MCF 10A (cell line): ENCODE measurements at regions not wholly inside any gene's neighbourhood (a gene's known extent, or its start where the extent isn't known, plus 50 kb on each side); places are given as distances from the start of the nearest gene placed in this dataset. TPM values are rescaled to one million over a fixed set of nuclear protein-coding genes. Genes with fewer than 3 reads are reported as not detected.

Experiments
- BruUV-seq: library from RNA; stranded (reverse); fragments of 400-500 nt; replicated peaks from 2 replicates; lab custom pipeline; 2021; lab: Mats Ljungman, UMichigan
- CTCF ChIA-PET: fragments of 300-600 bp; sonication (Branson Sonifier 250); formaldehyde crosslinking; extraction: SDS; loops from one replicate; lab custom pipeline; 2021; ENCODE audit warnings: antibody characterized with exemption, inconsistent platforms; lab: Yijun Ruan, JAX
- POLR2A ChIA-PET: fragments of 300-600, 350-650 bp; sonication (Branson Sonifier 250); formaldehyde crosslinking; extraction: SDS; loops from one replicate; lab custom pipeline; 2020; ENCODE audit warnings: antibody characterized with exemption, inconsistent platforms; lab: Yijun Ruan, JAX
- DNase-seq: peaks from one replicate; pipeline ENCODE4 v3.0.0-alpha.2; 2018; ENCODE audit not compliant: unreplicated experiment
- H3K27ac Mint-ChIP-seq: one replicate; pipeline ENCODE4 v1.8.0; 2022; ENCODE audit warnings: mild to moderate bottlenecking, low read depth, mixed read lengths; ENCODE audit not compliant: unreplicated experiment
- H3K27me3 Mint-ChIP-seq: one replicate; pipeline ENCODE4 v1.8.0; 2022; ENCODE audit warnings: mixed read lengths; ENCODE audit not compliant: insufficient read depth, unreplicated experiment
- H3K36me3 Mint-ChIP-seq: one replicate; pipeline ENCODE4 v1.8.0; 2022; ENCODE audit warnings: mild to moderate bottlenecking, moderate library complexity, mixed read lengths; ENCODE audit not compliant: insufficient read depth, unreplicated experiment
- H3K4me1 Mint-ChIP-seq: one replicate; pipeline ENCODE4 v1.8.0; 2022; ENCODE audit warnings: mixed read lengths; ENCODE audit not compliant: insufficient read depth, unreplicated experiment
- H3K4me3 Mint-ChIP-seq: one replicate; pipeline ENCODE4 v1.8.0; 2022; ENCODE audit warnings: mild to moderate bottlenecking, moderate library complexity, mixed read lengths; ENCODE audit not compliant: unreplicated experiment
- H3K9me3 Mint-ChIP-seq: one replicate; pipeline ENCODE4 v1.8.0; 2022; ENCODE audit warnings: mixed read lengths; ENCODE audit not compliant: unreplicated experiment
- intact Hi-C: fragments of 100-400 bp; cut with micrococcal nuclease; formaldehyde crosslinking; loops from 2 replicates; pipeline ENCODE4 v1.14.1; 2022
- microRNA-seq: library from miRNA; unstranded; fragments of <30 nt; microRNA quantifications from one replicate; pipeline ENCODE4 v1.2.0, GENCODE V29; 2022
- TF ChIP-seq, protein P1 (sequence below): fragments of 200-600 bp; IDR thresholded peaks from one replicate; pipeline ENCODE4 v1.8.0; 2022; ENCODE audit warnings: antibody characterized with exemption, mild to moderate bottlenecking; ENCODE audit not compliant: unreplicated experiment

DNA sequence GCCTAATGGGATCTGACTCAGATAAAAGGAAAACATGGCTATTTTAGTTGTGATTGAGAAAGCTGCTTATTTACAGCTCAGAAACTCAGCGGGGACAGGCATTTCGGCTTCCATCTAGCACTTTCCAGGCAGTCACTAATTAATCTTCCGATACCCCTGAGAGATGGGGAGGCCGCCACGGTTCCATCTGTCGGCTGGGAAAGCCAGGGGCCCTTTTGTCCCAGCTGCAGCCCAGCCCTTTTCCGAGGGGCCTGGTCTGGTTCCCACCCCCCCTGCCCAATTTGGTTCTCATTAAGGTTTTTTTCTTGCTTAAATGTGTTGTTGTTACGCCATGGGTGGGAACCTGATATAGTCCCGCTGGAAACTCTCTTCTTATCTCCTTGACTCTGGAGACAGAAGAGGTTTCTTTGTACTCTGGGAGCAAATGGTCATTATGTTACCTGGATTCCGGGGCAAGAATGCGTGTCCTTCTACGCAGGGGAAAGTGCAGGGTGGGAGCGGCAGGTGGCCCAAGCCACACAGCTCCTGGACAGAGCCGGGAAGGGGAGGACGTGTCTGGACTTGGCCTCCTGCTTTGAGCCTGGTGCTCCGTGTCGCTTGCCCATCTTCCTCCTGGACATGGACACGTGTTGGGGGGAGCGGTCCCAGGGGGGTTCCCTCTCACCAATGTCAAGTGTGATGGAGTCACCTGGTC is 50.9 kb upstream of the GSE1 start:
- TF ChIP-seq, protein P1, sequence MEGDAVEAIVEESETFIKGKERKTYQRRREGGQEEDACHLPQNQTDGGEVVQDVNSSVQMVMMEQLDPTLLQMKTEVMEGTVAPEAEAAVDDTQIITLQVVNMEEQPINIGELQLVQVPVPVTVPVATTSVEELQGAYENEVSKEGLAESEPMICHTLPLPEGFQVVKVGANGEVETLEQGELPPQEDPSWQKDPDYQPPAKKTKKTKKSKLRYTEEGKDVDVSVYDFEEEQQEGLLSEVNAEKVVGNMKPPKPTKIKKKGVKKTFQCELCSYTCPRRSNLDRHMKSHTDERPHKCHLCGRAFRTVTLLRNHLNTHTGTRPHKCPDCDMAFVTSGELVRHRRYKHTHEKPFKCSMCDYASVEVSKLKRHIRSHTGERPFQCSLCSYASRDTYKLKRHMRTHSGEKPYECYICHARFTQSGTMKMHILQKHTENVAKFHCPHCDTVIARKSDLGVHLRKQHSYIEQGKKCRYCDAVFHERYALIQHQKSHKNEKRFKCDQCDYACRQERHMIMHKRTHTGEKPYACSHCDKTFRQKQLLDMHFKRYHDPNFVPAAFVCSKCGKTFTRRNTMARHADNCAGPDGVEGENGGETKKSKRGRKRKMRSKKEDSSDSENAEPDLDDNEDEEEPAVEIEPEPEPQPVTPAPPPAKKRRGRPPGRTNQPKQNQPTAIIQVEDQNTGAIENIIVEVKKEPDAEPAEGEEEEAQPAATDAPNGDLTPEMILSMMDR = no peak
- BruUV-seq = no TSS peak
- no peak overlapping the region for H3K4me3 Mint-ChIP-seq

DNA sequence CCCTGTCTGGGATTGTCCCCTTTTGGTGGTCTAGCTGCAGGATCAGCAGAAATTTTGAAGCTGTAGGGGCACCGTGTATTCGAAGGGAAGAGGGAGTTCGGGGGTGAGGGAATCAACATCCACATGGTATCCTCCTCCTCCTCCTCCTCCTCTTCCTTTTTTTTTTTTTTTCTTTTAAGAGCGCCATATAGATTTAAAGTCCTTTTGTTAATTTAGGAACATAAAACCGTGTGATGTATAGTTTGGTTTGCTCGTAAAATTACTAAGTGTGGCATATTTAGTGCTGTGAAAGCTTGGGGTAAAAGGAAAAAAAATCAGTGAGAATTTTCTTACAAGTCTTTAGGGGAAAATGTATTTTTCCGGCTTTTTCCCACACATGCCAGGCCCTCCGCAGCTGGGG is 50.1 kb upstream of the GSE1 start:
- H3K4me1 Mint-ChIP-seq = peaks cover 14% of the 10 kb centered on the region
- CTCF ChIA-PET = interaction anchor here (0.6 to 4.0 kb wide), 4 partner anchors 19 to 229 kb away, joined by 3 to 18 read pairs (median 5); no protein-coding TSS in a partner anchor

More for the DNA sequence above, 50.9 kb upstream of the GSE1 start:
- Mint-ChIP-seq H3K27me3 (no peaks in the 10 kb centered on the region), H3K27ac (peak overlapping the region; percentile 23), H3K9me3 (no peaks in the 10 kb centered on the region), H3K36me3 (peaks cover 11% of the 10 kb centered on the region), H3K4me1 (peaks cover 19% of the 10 kb centered on the region)
- no peak for DNase-seq
- ChIA-PET CTCF (interaction anchor here (0.6 to 4.0 kb wide), 2 partner anchors 44 to 48 kb away, joined by 6 to 18 read pairs; no protein-coding TSS in a partner anchor), POLR2A (interaction anchor here (0.5 to 1.5 kb wide), 2 partner anchors 47 to 156 kb away, joined by 3 to 4 read pairs; no protein-coding TSS in a partner anchor)
- intact Hi-C loops = no loop called here

More for the DNA sequence above, 50.1 kb upstream of the GSE1 start:
- Mint-ChIP-seq H3K4me3 (no peak overlapping the region), H3K36me3 (peaks cover 13% of the 10 kb centered on the region), H3K27ac (no peak overlapping the region), H3K27me3 (no peaks in the 10 kb centered on the region), H3K9me3 (no peaks in the 10 kb centered on the region)
- intact Hi-C loops = no loop called here
- TF ChIP-seq, protein P1 = no peak
- no TSS peak for BruUV-seq
- POLR2A ChIA-PET = interaction anchor here (0.5 kb wide), 1 partner anchor 155 kb away, joined by 3 read pairs; no protein-coding TSS in a partner anchor
- no peak for DNase-seq

Small RNAs in the stretch of these regions (microRNA-seq; reads per million reads assigned to microRNA genes)
- gene MIR5093 = not detected
